Erythroblast (primary cell): ENCODE measurements at regions not wholly inside any gene's neighbourhood (a gene's known extent, or its start where the extent isn't known, plus 50 kb on each side); places are given as distances from the start of the nearest gene placed in this dataset.

ENCODE experiments used
- GATA1 ChIP-seq: IDR thresholded peaks from 2 replicates; pipeline ENCODE4 v1.6.1; 2011; ENCODE audit warnings: low read depth, mild to moderate bottlenecking, control low read depth, low read length, moderate library complexity
- POLR2A ChIP-seq: IDR thresholded peaks from 2 replicates; pipeline ENCODE4 v1.6.1; 2011; ENCODE audit warnings: mild to moderate bottlenecking, low read length

GRCh38 chr4:12445711-12446235, 1017.1 kb upstream of the HS3ST1 start:
- TF ChIP-seq POLR2A, result no peak
- no peak for TF ChIP-seq GATA1
